KMS-11 (cell line): ENCODE measurements at regions not wholly inside any gene's neighbourhood (a gene's known extent, or its start where the extent isn't known, plus 50 kb on each side); places are given as distances from the start of the nearest gene placed in this dataset.

ENCODE experiments used
- H2AFZ ChIP-seq: fragments of 200-600 bp; sonication (generic); 2 replicates; pipeline ENCODE4 v1.6.1; 2016; ENCODE audit warnings: antibody characterized with exemption, mixed run types, low read depth
- H3K27ac ChIP-seq: fragments of 200-600 bp; sonication (generic); 2 replicates; pipeline ENCODE4 v1.6.1; 2016; ENCODE audit warnings: mild to moderate bottlenecking, mixed run types
- H3K27me3 ChIP-seq: fragments of 200-600 bp; sonication (generic); 2 replicates; pipeline ENCODE4 v1.6.1; 2017; ENCODE audit warnings: mild to moderate bottlenecking, low read depth, mixed run types, moderate library complexity; ENCODE audit not compliant: insufficient read depth
- H3K36me3 ChIP-seq: fragments of 200-600 bp; sonication (generic); 2 replicates; pipeline ENCODE4 v1.6.1; 2017; ENCODE audit warnings: mild to moderate bottlenecking, mixed run types; ENCODE audit not compliant: insufficient read depth
- H3K4me1 ChIP-seq: fragments of 200-600 bp; sonication (generic); 2 replicates; pipeline ENCODE4 v1.6.1; 2016; ENCODE audit warnings: mild to moderate bottlenecking, low read depth, mixed run types; ENCODE audit not compliant: poor library complexity, severe bottlenecking
- H3K4me2 ChIP-seq: fragments of 200-600 bp; sonication (generic); 2 replicates; pipeline ENCODE4 v1.7.0; 2016; ENCODE audit warnings: mild to moderate bottlenecking, mixed run types
- H3K4me3 ChIP-seq: fragments of 200-600 bp; sonication (generic); IDR thresholded peaks from 2 replicates; pipeline ENCODE4 v1.6.1; 2017; ENCODE audit warnings: low read depth, low read length, mixed read lengths; ENCODE audit not compliant: insufficient read depth
- H3K79me2 ChIP-seq: fragments of 200-600 bp; sonication (generic); 2 replicates; pipeline ENCODE4 v1.6.1; 2016; ENCODE audit warnings: low read depth, mixed run types; ENCODE audit not compliant: insufficient read depth
- H3K9ac ChIP-seq: fragments of 200-600 bp; sonication (generic); 2 replicates; pipeline ENCODE4 v1.6.1; 2016; ENCODE audit warnings: mild to moderate bottlenecking, mixed run types
- H4K20me1 ChIP-seq: fragments of 200-600 bp; sonication (generic); 2 replicates; pipeline ENCODE4 v1.6.1; 2016; ENCODE audit warnings: mild to moderate bottlenecking, mixed run types; ENCODE audit not compliant: insufficient read depth
- CTCF ChIP-seq: fragments of 200-600 bp; sonication (generic); conservative IDR thresholded peaks from 2 replicates; pipeline ENCODE4 v1.6.1; 2017; ENCODE audit warnings: low read depth, mild to moderate bottlenecking, antibody characterized with exemption, low read length, moderate library complexity, mixed read lengths

GRCh38 chr6:106882138-106882537 lies 92.4 kb downstream of the CD24 start:
- Histone ChIP-seq H3K4me1 (no peaks in the 10 kb centered on the region), H3K27me3 (no peaks in the 10 kb centered on the region), H3K9ac (no peak overlapping the region), H4K20me1 (no peaks in the 10 kb centered on the region), H2AFZ (no peak overlapping the region), H3K4me2 (no peak overlapping the region), H3K79me2 (no peaks in the 10 kb centered on the region), H3K4me3 (no peak overlapping the region), H3K27ac (no peak overlapping the region), H3K36me3 (no peaks in the 10 kb centered on the region)
- no peak for TF ChIP-seq CTCF

- H3K36me3 ChIP-seq = no peaks in the 10 kb centered on the region
- no peak overlapping the region for H3K9ac ChIP-seq
- H3K27me3 ChIP-seq = no peaks in the 10 kb centered on the region
- no peaks in the 10 kb centered on the region for H3K79me2 ChIP-seq
- H3K4me3 ChIP-seq = no peak overlapping the region
- H2AFZ ChIP-seq = no peak overlapping the region
- H3K27ac ChIP-seq = no peak overlapping the region
- H3K4me2 ChIP-seq = no peak overlapping the region
- H3K4me1 ChIP-seq = no peaks in the 10 kb centered on the region
- H4K20me1 ChIP-seq = no peaks in the 10 kb centered on the region
- no peak for TF ChIP-seq CTCF
These were observed 93.6 kb downstream of the CD24 start for GRCh38 chr6:106880952-106881351.

- Histone ChIP-seq H3K79me2 (no peaks in the 10 kb centered on the region), H3K4me3 (no peak overlapping the region), H3K27me3 (no peaks in the 10 kb centered on the region), H4K20me1 (no peaks in the 10 kb centered on the region), H3K9ac (no peak overlapping the region), H3K4me2 (no peak overlapping the region), H3K4me1 (no peaks in the 10 kb centered on the region), H3K36me3 (no peaks in the 10 kb centered on the region), H3K27ac (no peak overlapping the region), H2AFZ (no peak overlapping the region)
- no peak for TF ChIP-seq CTCF
These were observed 98.7 kb downstream of the CD24 start for GRCh38 chr6:106875782-106876321.

- no peak for TF ChIP-seq CTCF
- H3K4me3 ChIP-seq = no peak overlapping the region
- H3K27me3 ChIP-seq = no peaks in the 10 kb centered on the region
- no peaks in the 10 kb centered on the region for H3K36me3 ChIP-seq
- no peaks in the 10 kb centered on the region for H3K4me1 ChIP-seq
- no peak overlapping the region for H2AFZ ChIP-seq
- H3K4me2 ChIP-seq = no peak overlapping the region
- no peak overlapping the region for H3K27ac ChIP-seq
- no peaks in the 10 kb centered on the region for H3K79me2 ChIP-seq
- H3K9ac ChIP-seq = no peak overlapping the region
- H4K20me1 ChIP-seq = no peaks in the 10 kb centered on the region
These were observed 100.0 kb downstream of the CD24 start for GRCh38 chr6:106874481-106874880.
